HL-60/S4 (cell line): ENCODE measurements at regions not wholly inside any gene's neighbourhood (a gene's known extent, or its start where the extent isn't known, plus 50 kb on each side); places are given as distances from the start of the nearest gene placed in this dataset.

Source experiments
- in situ Hi-C: fragments of 300-500 bp; cut with MboI; formaldehyde crosslinking; loops from 2 replicates; pipeline ENCODE4 v1.14.3; 2022; ENCODE audit warnings: low sequenced_read_pairs

GRCh38 chr15:85934691-85935090 is 140.0 kb upstream of the KLHL25 start:
- in situ Hi-C loops, result no loop called here

DNA sequence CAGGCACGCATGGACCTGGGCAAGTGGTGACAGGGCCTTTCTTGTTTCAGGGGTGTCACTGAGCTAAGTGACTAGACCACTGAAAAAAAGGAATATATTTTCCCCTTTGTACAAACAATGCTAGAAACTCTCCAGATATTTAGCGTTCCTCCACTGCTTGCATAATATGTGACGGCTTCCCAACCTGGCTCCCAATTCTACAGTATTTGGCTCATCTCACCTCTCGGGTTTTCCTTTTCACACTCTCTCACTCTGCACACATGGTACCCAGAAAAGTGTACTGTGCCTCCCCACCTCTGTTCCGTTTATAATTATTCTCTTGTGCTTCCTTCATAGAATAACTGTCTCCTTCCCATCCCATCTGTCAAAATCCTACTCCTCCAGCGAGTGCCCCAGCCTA is 140.5 kb upstream of the KLHL25 start:
- in situ Hi-C loops, result no loop called here

- in situ Hi-C loops, result no loop called here
These were observed 142.0 kb upstream of the AGBL1 start for GRCh38 chr15:85937661-85938060.

GRCh38 chr15:85941186-85941855 is 138.3 kb upstream of the AGBL1 start:
- in situ Hi-C loops, result no loop called here

- in situ Hi-C loops, result no loop called here
These were observed 137.0 kb upstream of the AGBL1 start for GRCh38 chr15:85942632-85943031.

GRCh38 chr15:85943151-85943550 is 136.5 kb upstream of the AGBL1 start:
- in situ Hi-C loops, result no loop called here

DNA sequence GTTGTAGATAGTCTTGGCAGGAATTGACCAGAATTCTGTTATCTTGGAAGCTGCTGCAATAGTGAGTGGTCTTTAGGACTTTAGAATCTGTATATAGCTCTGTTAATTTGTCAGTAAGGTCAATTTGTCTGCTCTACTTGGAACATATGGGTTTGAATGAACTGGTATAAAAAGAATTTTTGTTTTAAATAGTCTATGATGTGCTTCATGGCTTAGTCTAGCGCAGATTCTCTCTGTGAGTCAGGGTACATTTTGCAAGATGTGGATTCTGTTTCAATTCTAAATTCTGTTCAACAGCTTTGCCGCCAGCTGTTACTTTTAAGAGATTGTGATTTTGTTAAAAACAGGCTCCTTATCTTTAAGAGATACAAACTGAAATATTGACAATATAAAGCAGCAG is 135.9 kb upstream of the AGBL1 start:
- in situ Hi-C loops, result no loop called here

GRCh38 chr15:85947021-85947420 is 132.7 kb upstream of the AGBL1 start:
- in situ Hi-C loops, result no loop called here

- in situ Hi-C loops, result no loop called here
These were observed 131.7 kb upstream of the AGBL1 start for GRCh38 chr15:85947936-85948335.

DNA sequence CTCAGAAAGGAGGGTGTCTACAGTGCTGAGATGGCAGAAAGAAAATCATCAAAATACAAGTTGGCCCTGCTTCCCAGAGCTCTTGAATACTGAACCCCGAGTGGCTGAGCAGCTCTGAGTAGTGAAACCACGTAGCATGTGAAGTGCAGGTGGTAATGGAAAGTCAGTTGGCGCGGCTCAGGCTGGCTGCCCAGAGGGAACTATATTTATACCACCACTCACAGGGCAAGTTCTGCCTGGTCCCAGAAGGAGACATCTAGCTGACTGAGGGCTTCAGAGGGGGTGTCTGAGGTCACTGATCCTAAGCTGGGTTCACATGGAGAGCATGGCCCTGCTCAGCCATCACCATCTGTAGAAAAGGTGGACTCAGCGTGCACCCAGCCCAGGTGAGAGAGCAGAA is 129.6 kb upstream of the AGBL1 start:
- in situ Hi-C loops, result no loop called here

GRCh38 chr15:85954586-85954985 is 125.1 kb upstream of the AGBL1 start:
- in situ Hi-C loops, result no loop called here

- in situ Hi-C loops, result no loop called here
These were observed 123.9 kb upstream of the AGBL1 start for GRCh38 chr15:85955501-85956391.

- in situ Hi-C loops, result no loop called here
These were observed 123.0 kb upstream of the AGBL1 start for GRCh38 chr15:85956532-85957275.

DNA sequence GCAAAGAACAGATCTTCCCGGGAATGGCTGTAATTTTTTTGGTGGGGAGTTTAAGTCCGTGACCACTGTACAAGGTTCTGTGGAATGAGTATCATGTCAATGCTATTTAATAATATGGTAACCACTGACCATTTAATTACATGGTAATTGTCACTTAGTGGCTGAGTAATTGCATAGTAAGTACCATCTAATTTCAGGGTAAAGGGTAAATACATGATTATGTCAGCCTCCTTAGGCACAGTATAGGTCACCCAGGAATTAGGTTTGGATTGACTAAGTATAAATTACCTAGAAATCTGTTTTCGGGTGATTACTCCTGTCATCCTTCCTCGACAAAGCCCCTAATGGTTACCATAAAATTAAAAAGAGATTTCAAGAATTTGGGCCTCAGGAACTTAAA is 120.1 kb upstream of the AGBL1 start:
- in situ Hi-C loops, result no loop called here

- in situ Hi-C loops, result no loop called here
These were observed 119.3 kb upstream of the AGBL1 start for GRCh38 chr15:85960381-85960780.

DNA sequence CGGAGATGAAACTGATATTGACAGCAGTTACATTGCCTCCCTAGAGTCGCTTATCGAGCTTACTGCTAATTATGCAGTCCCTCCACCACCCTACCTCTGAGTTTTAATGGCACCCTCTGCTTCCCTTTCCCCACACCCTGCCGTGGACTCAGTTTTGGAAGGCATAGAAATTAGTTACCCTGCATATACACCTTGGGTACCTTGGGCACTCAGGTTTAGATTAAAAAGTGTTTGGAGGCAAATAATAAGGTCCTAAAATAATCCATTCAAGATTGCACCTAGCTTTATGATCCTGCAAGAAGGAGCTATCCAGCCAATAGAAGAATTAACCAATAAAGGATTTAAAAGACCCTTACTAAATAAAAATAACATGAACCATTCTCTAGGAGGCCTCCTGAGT is 117.8 kb upstream of the AGBL1 start:
- in situ Hi-C loops, result no loop called here

DNA sequence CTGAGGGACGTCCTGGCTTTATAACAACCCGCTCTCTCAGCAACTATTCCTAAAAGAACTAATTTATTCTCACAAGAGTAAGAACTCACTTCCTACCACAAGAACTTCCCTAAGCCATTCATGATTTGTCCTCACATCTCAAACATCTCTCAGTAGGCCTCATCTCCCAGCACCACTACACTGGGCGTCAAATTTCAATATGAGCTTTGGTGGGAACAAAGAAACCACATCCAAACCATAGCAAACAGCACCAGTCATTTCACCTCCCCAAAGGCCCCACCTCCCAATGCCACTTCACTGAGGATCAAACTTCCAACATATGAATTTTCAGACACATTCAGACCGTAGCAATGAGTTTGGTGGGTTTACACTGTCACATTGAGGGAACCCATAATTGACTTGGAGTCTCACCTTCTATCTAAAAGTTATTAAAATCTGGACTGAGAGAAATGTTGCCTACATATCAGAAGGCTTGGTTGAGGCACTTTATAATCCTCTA is 116.4 kb upstream of the AGBL1 start:
- in situ Hi-C loops, result no loop called here

- in situ Hi-C loops, result no loop called here
These were observed 115.2 kb upstream of the AGBL1 start for GRCh38 chr15:85964471-85964870.

- in situ Hi-C loops, result no loop called here
These were observed 112.1 kb upstream of the AGBL1 start for GRCh38 chr15:85967553-85967952.

GRCh38 chr15:85972805-85973540 is 106.7 kb upstream of the AGBL1 start:
- in situ Hi-C loops, result no loop called here
